ENCODE measurements at regions not wholly inside any gene's neighbourhood (a gene's known extent, or its start where the extent isn't known, plus 50 kb on each side); places are given as distances from the start of the nearest gene placed in this dataset.

GRCh38 chr18:53883771-53884170 is 340.7 kb downstream of the MBD2 start:
- DNase-seq (ENCODE audit: extremely low read depth, insufficient read length) = no peak
- Histone ChIP-seq H3K4me3 (replicated peaks; ENCODE audit: low read depth, low read length) (no peak overlapping the region), H3K36me3 (ENCODE audit: control insufficient read depth, insufficient read depth, low read length) (no peaks in the 10 kb centered on the region), H3K27me3 (replicated peaks; ENCODE audit: control insufficient read depth, insufficient read depth, low read length) (no peaks in the 10 kb centered on the region; the same call in none of the 2 replicates)
- TF ChIP-seq CTCF (IDR thresholded peaks at IDR 0.05; ENCODE audit: insufficient read depth, low read length, poor library complexity, severe bottlenecking) = no peak

- TF ChIP-seq CTCF (IDR thresholded peaks at IDR 0.05; ENCODE audit: insufficient read depth, low read length, poor library complexity, severe bottlenecking) = no peak
- DNase-seq (ENCODE audit: extremely low read depth, insufficient read length) = no peak
- H3K27me3 ChIP-seq (replicated peaks; ENCODE audit: control insufficient read depth, insufficient read depth, low read length) = no peaks in the 10 kb centered on the region
Observed at GRCh38 chr18:53874103-53874502, 350.4 kb downstream of the MBD2 start.

GRCh38 chr18:53864770-53865169 is 359.7 kb downstream of the MBD2 start:
- Histone ChIP-seq H3K4me3 (replicated peaks; ENCODE audit: low read depth, low read length) (no peak overlapping the region), H3K36me3 (ENCODE audit: control insufficient read depth, insufficient read depth, low read length) (no peaks in the 10 kb centered on the region), H3K27me3 (replicated peaks; ENCODE audit: control insufficient read depth, insufficient read depth, low read length) (no peaks in the 10 kb centered on the region)
- no peak for DNase-seq (ENCODE audit: extremely low read depth, insufficient read length)
- TF ChIP-seq CTCF (IDR thresholded peaks at IDR 0.05; ENCODE audit: insufficient read depth, low read length, poor library complexity, severe bottlenecking) = no peak

More at GRCh38 chr18:53874103-53874502, 350.4 kb downstream of the MBD2 start:
- H3K4me3 ChIP-seq (replicated peaks; ENCODE audit: low read depth, low read length) = no peak overlapping the region
- no peaks in the 10 kb centered on the region for H3K36me3 ChIP-seq (ENCODE audit: control insufficient read depth, insufficient read depth, low read length)

- H3K4me3 ChIP-seq (replicated peaks; ENCODE audit: low read depth, low read length) = no peak overlapping the region
- no peaks in the 10 kb centered on the region for H3K27me3 ChIP-seq (replicated peaks; ENCODE audit: control insufficient read depth, insufficient read depth, low read length)
- no peak for TF ChIP-seq CTCF (IDR thresholded peaks at IDR 0.05; ENCODE audit: insufficient read depth, low read length, poor library complexity, severe bottlenecking)
- no peaks in the 10 kb centered on the region for H3K36me3 ChIP-seq (ENCODE audit: control insufficient read depth, insufficient read depth, low read length)
- DNase-seq (ENCODE audit: extremely low read depth, insufficient read length) = no peak
Observed at GRCh38 chr18:53862921-53863320, 361.5 kb downstream of the MBD2 start.

GRCh38 chr18:53861185-53861584 is 363.3 kb downstream of the MBD2 start:
- H3K36me3 ChIP-seq (ENCODE audit: control insufficient read depth, insufficient read depth, low read length) = no peaks in the 10 kb centered on the region
- H3K27me3 ChIP-seq (replicated peaks; ENCODE audit: control insufficient read depth, insufficient read depth, low read length) = no peaks in the 10 kb centered on the region
- no peak overlapping the region for H3K4me3 ChIP-seq (replicated peaks; ENCODE audit: low read depth, low read length)
- no peak for DNase-seq (ENCODE audit: extremely low read depth, insufficient read length)
- TF ChIP-seq CTCF (IDR thresholded peaks at IDR 0.05; ENCODE audit: insufficient read depth, low read length, poor library complexity, severe bottlenecking) = no peak

GRCh38 chr18:53859764-53860163 is 364.7 kb downstream of the MBD2 start:
- no peak for DNase-seq (ENCODE audit: extremely low read depth, insufficient read length)
- no peak for TF ChIP-seq CTCF (IDR thresholded peaks at IDR 0.05; ENCODE audit: insufficient read depth, low read length, poor library complexity, severe bottlenecking)
- H3K27me3 ChIP-seq (replicated peaks; ENCODE audit: control insufficient read depth, insufficient read depth, low read length) = no peaks in the 10 kb centered on the region

More at GRCh38 chr18:53859764-53860163, 364.7 kb downstream of the MBD2 start:
- Histone ChIP-seq H3K4me3 (replicated peaks; ENCODE audit: low read depth, low read length) (no peak overlapping the region), H3K36me3 (ENCODE audit: control insufficient read depth, insufficient read depth, low read length) (no peaks in the 10 kb centered on the region)
